Activated naive CD8-positive, alpha-beta T cell treated with anti-CD3 and anti-CD28 coated beads, Interleukin-2, amount 10 ng/mL, durations not matched to agents 7 days and 5 days (primary cell): ENCODE measurements at regions not wholly inside any gene's neighbourhood (a gene's known extent, or its start where the extent isn't known, plus 50 kb on each side); places are given as distances from the start of the nearest gene placed in this dataset.
"Not testable (repeated sequence)": the region's sequence is repeated elsewhere in the genome, so short reads cannot be mapped to it uniquely, and the experiment has no call there.

Experiments used
- ATAC-seq: fragments of 150-1000 bp; cut with Tn5 transposase; one replicate; pipeline ENCODE4 v1.10.0; 2021; ENCODE audit warnings: low read depth, moderate library complexity
- POLR2A ChIA-PET: fragments of 350-600 bp; sonication (Branson Sonifier 250); formaldehyde crosslinking; loops from one replicate; lab custom pipeline; 2021; ENCODE audit warnings: antibody characterized with exemption; lab: Charles Lee
- DNase-seq: peaks from one replicate; pipeline ENCODE4 v3.0.0; 2021
- H3K27ac Mint-ChIP-seq: one replicate; pipeline ENCODE4 v1.8.0; 2022; ENCODE audit warnings: mild to moderate bottlenecking, mixed read lengths
- H3K27me3 Mint-ChIP-seq: one replicate; pipeline ENCODE4 v1.8.0; 2022; ENCODE audit warnings: mild to moderate bottlenecking, moderate library complexity, mixed read lengths
- H3K36me3 Mint-ChIP-seq: one replicate; pipeline ENCODE4 v1.8.0; 2021; ENCODE audit warnings: mild to moderate bottlenecking, mixed read lengths
- H3K4me1 Mint-ChIP-seq: one replicate; pipeline ENCODE4 v1.8.0; 2021; ENCODE audit warnings: mixed read lengths
- H3K4me3 Mint-ChIP-seq: one replicate; pipeline ENCODE4 v1.8.0; 2022; ENCODE audit warnings: mild to moderate bottlenecking, moderate library complexity, mixed read lengths
- H3K9me3 Mint-ChIP-seq: one replicate; pipeline ENCODE4 v1.8.0; 2021; ENCODE audit warnings: mixed read lengths

DNA sequence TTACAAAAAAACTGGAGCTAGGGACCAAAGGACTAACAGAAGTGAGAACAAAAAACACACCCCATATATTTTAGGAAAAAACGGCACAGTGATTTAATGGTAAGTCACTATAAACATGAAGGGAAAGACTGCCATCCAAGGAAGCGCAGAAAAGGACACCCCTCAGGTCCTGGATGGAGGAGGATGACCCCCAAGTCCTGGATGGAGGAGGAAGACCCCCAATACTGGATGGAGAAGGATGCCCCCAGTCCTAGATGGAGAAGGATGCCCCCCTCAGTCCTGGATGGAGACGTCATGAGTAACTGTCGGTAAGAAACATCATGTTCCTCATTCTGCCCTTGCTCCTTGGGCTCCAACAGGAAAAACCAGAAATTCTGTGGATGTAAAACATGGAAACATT, 89.9 kb downstream of the POTEG start:
- H3K27ac Mint-ChIP-seq, POLR2A ChIA-PET, H3K27me3 Mint-ChIP-seq, H3K36me3 Mint-ChIP-seq, H3K4me1 Mint-ChIP-seq, H3K4me3 Mint-ChIP-seq, H3K9me3 Mint-ChIP-seq, ATAC-seq, DNase-seq: not testable (repeated sequence)

- H3K4me3 Mint-ChIP-seq, DNase-seq, H3K36me3 Mint-ChIP-seq, POLR2A ChIA-PET, H3K4me1 Mint-ChIP-seq, H3K27me3 Mint-ChIP-seq, H3K27ac Mint-ChIP-seq, H3K9me3 Mint-ChIP-seq, ATAC-seq: not testable (repeated sequence)
Measured at GRCh38 chr14:19344689-19345088, 89.5 kb downstream of the POTEG start.

GRCh38 chr14:19345298-19345911, 88.7 kb downstream of the POTEG start:
- POLR2A ChIA-PET, H3K9me3 Mint-ChIP-seq, H3K36me3 Mint-ChIP-seq, DNase-seq, H3K4me1 Mint-ChIP-seq, H3K27me3 Mint-ChIP-seq, H3K27ac Mint-ChIP-seq, ATAC-seq, H3K4me3 Mint-ChIP-seq: not testable (repeated sequence)

DNA sequence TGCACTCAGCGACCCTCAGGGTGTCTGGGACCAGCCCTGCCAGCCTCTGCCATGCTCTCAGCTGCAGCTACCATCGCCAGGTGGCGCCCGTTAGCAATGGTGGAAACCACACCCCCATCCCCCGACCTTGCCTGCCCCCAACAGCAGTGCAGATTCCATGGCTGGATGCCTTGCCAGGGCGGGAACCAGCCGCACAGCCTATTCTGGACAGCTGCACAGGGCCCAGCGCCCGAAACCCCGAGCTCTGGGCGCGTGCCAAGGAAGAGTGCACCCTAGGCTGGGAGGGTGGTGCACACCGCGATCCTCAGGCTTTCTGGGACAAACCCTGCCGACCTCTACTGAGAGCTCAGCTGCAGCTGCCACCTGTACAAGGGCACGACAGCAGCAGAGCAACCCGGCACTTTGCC, 88.1 kb downstream of the POTEG start:
- H3K27ac Mint-ChIP-seq, POLR2A ChIA-PET, H3K4me3 Mint-ChIP-seq, H3K27me3 Mint-ChIP-seq, H3K9me3 Mint-ChIP-seq, DNase-seq, H3K4me1 Mint-ChIP-seq, ATAC-seq, H3K36me3 Mint-ChIP-seq: not testable (repeated sequence)

- ATAC-seq, POLR2A ChIA-PET, H3K9me3 Mint-ChIP-seq, DNase-seq, H3K4me3 Mint-ChIP-seq, H3K4me1 Mint-ChIP-seq, H3K27ac Mint-ChIP-seq, H3K27me3 Mint-ChIP-seq, H3K36me3 Mint-ChIP-seq: not testable (repeated sequence)
Measured at GRCh38 chr14:19346636-19347035, 87.5 kb downstream of the POTEG start.

GRCh38 chr14:19347112-19347511, 87.0 kb downstream of the POTEG start:
- DNase-seq, POLR2A ChIA-PET, H3K27ac Mint-ChIP-seq, H3K9me3 Mint-ChIP-seq, H3K36me3 Mint-ChIP-seq, H3K27me3 Mint-ChIP-seq, H3K4me3 Mint-ChIP-seq, H3K4me1 Mint-ChIP-seq, ATAC-seq: not testable (repeated sequence)
